Stomach smooth muscle (tissue), 2 donors: ENCODE measurements at regions not wholly inside any gene's neighbourhood (a gene's known extent, or its start where the extent isn't known, plus 50 kb on each side); places are given as distances from the start of the nearest gene placed in this dataset.

Experiments used
- H3K27ac ChIP-seq: one replicate; pipeline ENCODE4 v1.7.0; 2013; ENCODE audit warnings: mild to moderate bottlenecking, low read length, inconsistent platforms
- H3K27me3 ChIP-seq, 2 donors: one replicate each; pipeline ENCODE4 v1.7.0; 2013; ENCODE audit warnings: low read length in 2 of 2; ENCODE audit not compliant: insufficient read depth in 2 of 2, control insufficient read depth in 1 of 2
- H3K36me3 ChIP-seq, 2 donors: one replicate each; pipeline ENCODE4 v1.7.0; 2013; ENCODE audit warnings: low read length in 2 of 2; ENCODE audit not compliant: control insufficient read depth in 2 of 2, insufficient read depth in 2 of 2
- H3K4me1 ChIP-seq: one replicate; pipeline ENCODE4 v1.7.0; 2013; ENCODE audit warnings: low read length; ENCODE audit not compliant: control insufficient read depth, insufficient read depth
- H3K4me3 ChIP-seq, 2 donors: one replicate each; pipeline ENCODE4 v1.7.0; 2013; ENCODE audit warnings: low read length in 2 of 2
- H3K9ac ChIP-seq, 2 donors: one replicate each; pipeline ENCODE4 v1.7.0; 2013; ENCODE audit warnings: low read length in 2 of 2, mild to moderate bottlenecking in 1 of 2
- H3K9me3 ChIP-seq, 2 donors: one replicate each; pipeline ENCODE4 v1.7.0; 2013; ENCODE audit warnings: low read length in 2 of 2; ENCODE audit not compliant: control insufficient read depth in 2 of 2
- donor health status: healthy.
- donor health status: Pancreatic carcinoma.

GRCh38 chr9:23215688-23216087, 610.4 kb downstream of the ELAVL2 start:
- Histone ChIP-seq H3K27ac (no peak overlapping the region), H3K4me3 (no peak overlapping the region), H3K9me3 (no peaks in the 10 kb centered on the region), H3K27me3 (no peaks in the 10 kb centered on the region), H3K9ac (no peak overlapping the region), H3K36me3 (no peaks in the 10 kb centered on the region), H3K4me1 (no peaks in the 10 kb centered on the region)

DNA sequence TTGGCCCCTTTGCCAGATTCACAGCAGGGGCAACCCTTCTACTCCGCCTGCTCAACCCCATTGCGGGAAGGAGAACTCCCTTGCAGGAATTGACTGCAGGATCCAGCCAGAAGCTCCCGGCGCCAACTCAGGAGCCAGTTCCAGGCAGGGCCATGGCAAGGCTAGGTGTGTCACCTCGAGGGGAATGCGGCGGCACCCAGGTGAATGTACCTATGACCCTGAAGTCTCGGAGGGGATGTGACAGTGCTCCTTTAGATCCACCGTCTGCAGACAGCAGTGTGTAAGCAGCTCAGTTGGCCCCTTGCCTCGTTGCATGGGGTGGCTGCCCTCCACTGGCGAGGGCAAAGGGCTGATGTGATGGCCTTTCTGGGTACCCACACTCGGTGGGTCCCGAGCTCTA, 606.6 kb downstream of the ELAVL2 start:
- no peak overlapping the region for H3K4me3 ChIP-seq
- no peak overlapping the region for H3K27ac ChIP-seq
- H3K9me3 ChIP-seq = no peaks in the 10 kb centered on the region
- H3K36me3 ChIP-seq = no peaks in the 10 kb centered on the region
- no peak overlapping the region for H3K9ac ChIP-seq
- H3K4me1 ChIP-seq = no peaks in the 10 kb centered on the region
- H3K27me3 ChIP-seq = no peaks in the 10 kb centered on the region

DNA sequence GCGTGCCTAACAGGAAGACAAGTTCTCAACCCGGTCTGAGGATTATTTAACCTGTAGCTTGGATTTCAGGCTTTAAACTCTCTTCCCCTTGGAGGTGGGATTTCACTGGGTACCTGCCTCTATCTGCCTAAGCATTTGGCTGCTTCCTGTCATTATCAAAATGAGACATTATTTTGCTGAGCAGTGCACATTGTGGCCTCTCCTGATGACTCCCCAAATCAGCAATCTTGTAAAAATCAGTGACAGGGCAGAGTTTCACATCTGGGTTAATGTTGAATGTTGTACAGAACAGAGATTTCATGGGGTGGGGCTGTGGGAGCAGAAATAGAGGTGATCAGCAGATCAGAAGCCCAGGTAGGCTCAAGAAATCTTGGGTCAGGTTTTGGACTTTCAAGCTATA, 605.9 kb downstream of the ELAVL2 start:
- H3K9me3 ChIP-seq = no peaks in the 10 kb centered on the region
- no peak overlapping the region for H3K9ac ChIP-seq
- H3K27ac ChIP-seq = no peak overlapping the region
- H3K4me3 ChIP-seq = no peak overlapping the region
- no peaks in the 10 kb centered on the region for H3K27me3 ChIP-seq
- no peaks in the 10 kb centered on the region for H3K4me1 ChIP-seq
- no peaks in the 10 kb centered on the region for H3K36me3 ChIP-seq

DNA sequence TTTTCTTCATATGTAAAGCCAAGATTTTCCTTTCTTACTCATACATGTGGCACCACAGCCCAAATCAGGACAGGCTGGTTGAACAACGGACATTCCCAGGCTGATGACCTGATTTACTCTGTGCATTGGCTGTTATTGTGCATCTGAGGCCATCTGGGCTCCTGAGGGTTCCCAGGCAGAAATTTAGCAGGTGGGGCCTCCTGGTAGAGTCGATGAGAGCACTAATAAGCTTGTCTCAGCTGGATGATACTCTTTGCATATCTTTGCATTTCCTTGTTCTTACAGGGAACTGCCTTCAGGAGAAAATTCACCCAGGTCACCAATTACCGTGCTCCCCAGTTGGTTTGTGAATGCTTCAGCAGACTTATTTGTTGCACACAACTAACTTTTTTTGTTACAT, 605.1 kb downstream of the ELAVL2 start:
- no peaks in the 10 kb centered on the region for H3K4me1 ChIP-seq
- H3K27ac ChIP-seq = no peak overlapping the region
- H3K27me3 ChIP-seq = no peaks in the 10 kb centered on the region
- H3K9ac ChIP-seq = no peak overlapping the region
- H3K4me3 ChIP-seq = no peak overlapping the region
- no peaks in the 10 kb centered on the region for H3K36me3 ChIP-seq
- H3K9me3 ChIP-seq = no peaks in the 10 kb centered on the region

DNA sequence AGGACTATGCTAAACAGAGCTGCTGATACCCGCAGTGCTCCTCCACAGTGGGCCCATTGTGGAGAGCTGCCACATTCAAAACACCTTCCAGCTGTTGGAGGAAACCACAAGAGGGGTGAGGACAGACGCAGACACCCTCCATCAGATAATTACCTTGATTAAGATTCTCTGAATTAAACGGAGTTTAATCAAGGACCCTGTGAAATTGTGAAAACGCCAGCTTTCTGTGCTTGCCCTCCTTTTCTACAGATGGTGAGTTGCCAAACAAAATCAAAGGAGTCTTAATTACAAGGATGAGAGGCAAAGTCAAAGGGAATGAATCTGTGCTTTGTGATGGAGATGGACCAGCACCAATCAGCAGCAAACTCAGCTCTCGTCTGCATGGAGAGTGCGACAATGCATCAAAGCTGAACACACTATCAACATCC, 596.1 kb downstream of the ELAVL2 start:
- no peak overlapping the region for H3K27ac ChIP-seq
- no peaks in the 10 kb centered on the region for H3K36me3 ChIP-seq
- H3K9me3 ChIP-seq = no peaks in the 10 kb centered on the region
- no peak overlapping the region for H3K9ac ChIP-seq
- H3K4me1 ChIP-seq = no peaks in the 10 kb centered on the region
- no peaks in the 10 kb centered on the region for H3K27me3 ChIP-seq
- no peak overlapping the region for H3K4me3 ChIP-seq

- H3K9me3 ChIP-seq = no peaks in the 10 kb centered on the region
- H3K36me3 ChIP-seq = no peaks in the 10 kb centered on the region
- H3K27me3 ChIP-seq = no peaks in the 10 kb centered on the region
- H3K4me1 ChIP-seq = no peaks in the 10 kb centered on the region
- H3K9ac ChIP-seq = no peak overlapping the region
- H3K27ac ChIP-seq = no peak overlapping the region
- H3K4me3 ChIP-seq = no peak overlapping the region
These were observed 593.2 kb downstream of the ELAVL2 start for GRCh38 chr9:23232831-23233230.

DNA sequence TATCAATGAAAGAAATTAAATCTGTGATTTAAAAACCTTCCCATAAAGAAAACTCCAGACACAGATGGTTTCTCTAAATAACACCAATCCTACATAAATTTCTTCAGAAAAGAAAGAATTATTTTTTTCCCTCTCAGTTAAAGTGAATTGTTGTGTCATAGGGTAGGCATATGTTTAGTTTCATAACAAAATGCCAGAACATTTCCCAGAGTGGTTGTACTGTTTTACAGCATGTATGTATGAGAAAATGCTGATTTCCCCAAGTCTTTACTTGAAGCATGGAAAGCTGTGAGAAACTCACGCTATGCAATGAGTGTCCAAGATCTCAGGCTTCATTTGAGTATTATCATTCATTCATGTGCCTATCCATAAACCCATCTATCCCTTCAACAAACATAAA, 582.5 kb downstream of the ELAVL2 start:
- peaks cover 0 to 3% of the 10 kb centered on the region in 2 donors for H3K9me3 ChIP-seq
- H3K27me3 ChIP-seq = no peaks in the 10 kb centered on the region
- H3K4me3 ChIP-seq = no peak overlapping the region
- H3K27ac ChIP-seq = no peak overlapping the region
- H3K4me1 ChIP-seq = no peaks in the 10 kb centered on the region
- H3K9ac ChIP-seq = no peak overlapping the region
- H3K36me3 ChIP-seq = no peaks in the 10 kb centered on the region

DNA sequence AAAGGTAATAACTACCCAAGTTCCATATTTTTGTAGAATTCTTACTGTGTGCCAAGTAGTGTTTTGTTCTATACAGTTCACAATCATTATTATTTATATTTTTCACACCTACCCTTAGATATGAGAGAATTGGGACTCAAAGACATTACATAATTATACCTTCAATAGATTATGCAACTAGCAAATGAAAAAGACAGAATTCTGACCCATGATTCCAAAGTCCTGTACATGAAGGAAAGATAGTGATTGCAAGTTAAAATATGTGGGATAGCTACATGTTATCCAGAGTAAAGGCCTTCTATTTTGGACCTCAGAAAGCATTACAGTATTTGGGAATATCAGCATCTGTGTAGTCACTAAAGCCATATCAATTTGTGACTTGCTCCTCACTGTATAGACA, 581.0 kb downstream of the ELAVL2 start:
- H3K4me3 ChIP-seq = no peak overlapping the region
- no peaks in the 10 kb centered on the region for H3K9me3 ChIP-seq
- H3K27me3 ChIP-seq = no peaks in the 10 kb centered on the region
- no peaks in the 10 kb centered on the region for H3K4me1 ChIP-seq
- H3K27ac ChIP-seq = no peak overlapping the region
- H3K9ac ChIP-seq = no peak overlapping the region
- H3K36me3 ChIP-seq = no peaks in the 10 kb centered on the region

GRCh38 chr9:23254404-23255184, 571.4 kb downstream of the ELAVL2 start:
- Histone ChIP-seq H3K36me3 (no peaks in the 10 kb centered on the region), H3K9ac (no peak overlapping the region)

DNA sequence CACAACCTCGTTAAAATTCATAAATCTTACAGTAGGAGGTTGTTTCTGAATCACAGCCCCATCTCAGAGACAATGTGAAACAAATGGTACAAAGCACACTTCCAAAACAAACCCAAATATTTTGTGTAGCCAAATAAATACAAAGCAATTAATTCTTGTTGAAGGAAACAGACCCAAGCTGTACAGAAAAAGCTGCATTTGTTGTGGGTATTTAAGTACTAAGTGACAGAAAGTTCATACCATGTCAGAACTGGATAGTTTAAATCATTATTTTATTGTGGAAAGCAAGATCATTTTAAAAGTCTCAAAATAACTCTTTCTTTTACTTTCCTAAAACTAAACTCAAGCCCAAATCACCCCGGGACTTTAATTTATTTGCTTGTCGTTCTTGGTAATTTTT, 570.7 kb downstream of the ELAVL2 start:
- no peak overlapping the region for H3K9ac ChIP-seq
- H3K9me3 ChIP-seq = no peaks in the 10 kb centered on the region
- no peak overlapping the region for H3K27ac ChIP-seq

More at GRCh38 chr9:23254404-23255184, 571.4 kb downstream of the ELAVL2 start:
- Histone ChIP-seq H3K9me3 (no peaks in the 10 kb centered on the region), H3K4me3 (no peak overlapping the region), H3K4me1 (no peaks in the 10 kb centered on the region), H3K27me3 (no peaks in the 10 kb centered on the region), H3K27ac (no peak overlapping the region)

GRCh38 chr9:23258569-23258968, 567.5 kb downstream of the ELAVL2 start:
- Histone ChIP-seq H3K4me3 (no peak overlapping the region), H3K4me1 (no peaks in the 10 kb centered on the region), H3K36me3 (no peaks in the 10 kb centered on the region), H3K27me3 (no peaks in the 10 kb centered on the region), H3K9ac (no peak overlapping the region), H3K27ac (no peak overlapping the region), H3K9me3 (no peaks in the 10 kb centered on the region)

More for the DNA sequence above, 570.7 kb downstream of the ELAVL2 start:
- no peaks in the 10 kb centered on the region for H3K27me3 ChIP-seq
- no peaks in the 10 kb centered on the region for H3K4me1 ChIP-seq
- H3K4me3 ChIP-seq = no peak overlapping the region
- no peaks in the 10 kb centered on the region for H3K36me3 ChIP-seq
